Epithelial cell of esophagus (primary cell): ENCODE measurements at regions not wholly inside any gene's neighbourhood (a gene's known extent, or its start where the extent isn't known, plus 50 kb on each side); places are given as distances from the start of the nearest gene placed in this dataset.

Source experiments
- DNase-seq: peaks from one replicate; pipeline ENCODE4 v3.0.0; 2010; ENCODE audit warnings: low read depth
- H3K4me3 ChIP-seq: 2 replicates; pipeline ENCODE4 v1.5.1; 2011; ENCODE audit warnings: mild to moderate bottlenecking, low read length, control low read depth
- CTCF ChIP-seq: IDR thresholded peaks from 2 replicates; pipeline ENCODE4 v1.5.1; 2011; ENCODE audit warnings: low read depth, mild to moderate bottlenecking, low read length, control low read depth, inconsistent platforms; ENCODE audit not compliant: insufficient read depth; ENCODE audit errors: missing control alignments

- TF ChIP-seq CTCF = no peak
- no peak overlapping the region for H3K4me3 ChIP-seq
These were observed 1903.5 kb downstream of the EFNA5 start for GRCh38 chr5:105767267-105767666.

DNA sequence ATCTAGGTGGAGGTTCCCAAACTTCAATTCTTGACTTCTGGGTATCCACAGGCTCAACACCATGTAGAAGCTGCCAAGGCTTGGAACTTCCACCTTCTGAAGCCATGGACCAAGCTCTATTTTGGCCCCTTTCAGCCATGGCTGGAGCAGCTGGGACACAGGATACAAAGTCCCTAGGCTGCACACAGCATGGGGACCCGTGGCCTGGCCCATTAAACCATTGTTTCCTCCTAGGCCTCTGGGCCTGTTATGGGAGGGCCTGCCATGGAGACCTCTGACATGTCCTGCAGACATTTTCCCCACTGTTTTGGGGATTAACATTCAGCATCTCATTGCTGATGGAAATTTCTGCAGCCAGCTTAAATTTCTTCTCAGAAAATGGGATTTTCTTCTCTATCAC, 1908.0 kb downstream of the EFNA5 start:
- no peak for DNase-seq
- no peak for TF ChIP-seq CTCF
- no peak overlapping the region for H3K4me3 ChIP-seq

More at GRCh38 chr5:105767267-105767666, 1903.5 kb downstream of the EFNA5 start:
- DNase-seq = no peak

DNA sequence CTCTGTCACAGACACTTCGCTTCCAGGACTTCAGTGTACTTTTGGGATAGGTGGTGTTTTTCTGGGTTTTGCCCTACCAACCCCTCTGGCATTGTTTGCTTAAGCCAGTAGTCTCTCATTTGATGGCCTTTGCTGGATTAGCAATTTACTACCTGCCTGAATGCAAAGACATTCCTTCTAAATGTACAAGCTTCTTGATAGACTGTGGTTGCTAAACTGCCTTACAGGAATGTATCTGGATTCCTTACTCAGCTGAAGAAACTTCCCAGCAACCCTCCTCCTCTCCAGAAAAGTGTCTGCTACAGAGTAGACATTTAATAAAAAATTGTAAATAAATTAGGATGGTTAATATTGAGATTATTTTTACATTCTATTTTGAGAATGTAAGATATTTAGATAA, 1916.7 kb downstream of the EFNA5 start:
- TF ChIP-seq CTCF = no peak
- no peak overlapping the region for H3K4me3 ChIP-seq
- no peak for DNase-seq

DNA sequence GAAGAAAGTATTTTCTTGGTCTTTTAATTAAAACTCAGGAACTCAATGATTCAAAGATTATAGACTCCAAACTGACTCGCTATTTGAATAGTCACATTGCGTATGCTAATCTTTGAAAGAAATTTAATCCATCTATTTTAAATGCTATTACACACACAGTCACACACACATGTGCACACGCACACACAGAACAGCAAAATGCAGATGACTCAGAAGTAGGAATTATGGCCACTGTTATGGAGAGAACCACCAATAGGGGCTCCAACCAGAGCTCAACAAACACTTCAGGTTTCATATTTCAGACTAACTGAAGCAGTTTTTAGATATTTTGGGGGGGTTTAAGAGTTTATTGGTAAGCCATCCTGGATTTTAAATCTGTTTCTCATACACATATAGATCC, 1917.9 kb downstream of the EFNA5 start:
- H3K4me3 ChIP-seq = no peak overlapping the region
- no peak for TF ChIP-seq CTCF
- DNase-seq = peak; percentile 11

DNA sequence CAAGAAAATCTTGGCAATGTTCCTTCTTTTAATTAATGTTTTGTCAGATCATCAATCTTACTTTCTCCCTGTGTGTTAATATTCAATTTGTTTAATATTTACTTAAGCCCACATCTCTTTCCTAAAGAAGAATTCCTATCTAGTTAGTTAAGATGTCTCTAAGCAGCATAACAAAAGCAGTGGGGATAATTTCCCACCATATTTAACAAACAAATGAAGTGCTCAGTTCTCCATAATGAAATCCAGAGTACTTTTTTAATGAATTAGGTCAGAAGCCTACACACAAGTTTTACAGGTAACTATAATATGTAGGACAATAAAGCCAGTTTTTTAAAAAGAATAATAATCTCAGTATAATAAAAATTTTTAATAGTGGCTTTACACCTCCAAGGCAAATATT, 1918.8 kb downstream of the EFNA5 start:
- DNase-seq = no peak
- H3K4me3 ChIP-seq = no peak overlapping the region
- TF ChIP-seq CTCF = no peak

DNA sequence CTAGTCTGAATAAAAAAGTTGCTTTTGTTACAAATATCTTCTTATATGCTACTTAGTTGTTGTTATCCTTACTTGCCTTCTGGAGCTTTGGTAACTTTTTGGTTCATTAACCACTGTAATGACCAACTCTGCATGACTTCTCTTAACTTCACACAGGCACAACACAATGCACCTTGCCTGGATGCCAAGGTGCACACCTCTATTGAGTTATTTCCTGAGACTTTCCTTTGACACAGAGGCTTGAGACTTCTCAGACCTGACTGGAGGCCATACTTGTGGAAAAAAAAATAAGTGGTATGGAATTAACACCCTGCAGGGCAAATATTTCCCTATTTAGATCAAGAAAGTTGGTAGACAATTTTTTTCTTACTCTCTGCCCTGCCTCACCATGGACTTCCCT, 1925.6 kb downstream of the EFNA5 start:
- DNase-seq = no peak
- no peak overlapping the region for H3K4me3 ChIP-seq
- TF ChIP-seq CTCF = no peak

GRCh38 chr5:105740242-105740641, 1930.5 kb downstream of the EFNA5 start:
- no peak for TF ChIP-seq CTCF
- H3K4me3 ChIP-seq = no peak overlapping the region
- no peak for DNase-seq
